Caco-2 (cell line): ENCODE measurements at regions not wholly inside any gene's neighbourhood (a gene's known extent, or its start where the extent isn't known, plus 50 kb on each side); places are given as distances from the start of the nearest gene placed in this dataset.

Experiments
- BruUV-seq: library from RNA; stranded (reverse); fragments of 400-500 nt; replicated peaks from 2 replicates; lab custom pipeline; 2021; lab: Mats Ljungman, UMichigan
- CTCF ChIA-PET: fragments of 300-600 bp; sonication (Branson Sonifier 250); formaldehyde crosslinking; loops from one replicate; lab custom pipeline; 2022; ENCODE audit warnings: antibody characterized with exemption; lab: Charles Lee
- POLR2A ChIA-PET: fragments of 300-600 bp; sonication (Branson Sonifier 250); formaldehyde crosslinking; loops from one replicate; lab custom pipeline; 2022; ENCODE audit warnings: antibody characterized with exemption; lab: Charles Lee
- DNase-seq, 2 experiments: peaks; one replicate each; pipeline versions ENCODE4 v3.0.0 to v3.0.0-alpha.2; 2020 to 2022
- H3K27me3 ChIP-seq: replicated peaks from 2 replicates; pipeline ENCODE4 v1.6.0; 2011; ENCODE audit warnings: low read length; ENCODE audit not compliant: control insufficient read depth, insufficient read depth
- H3K36me3 ChIP-seq: 2 replicates; pipeline ENCODE4 v1.5.1; 2011; ENCODE audit warnings: low read length; ENCODE audit not compliant: control insufficient read depth, insufficient read depth
- H3K4me1 ChIP-seq: fragments of 250-450 bp; sonication (Bioruptor Pico); 2 replicates; pipeline ENCODE4 v1.5.1; 2020; ENCODE audit warnings: mild to moderate bottlenecking
- H3K4me3 ChIP-seq: 2 replicates; pipeline ENCODE4 v1.5.1; 2011; ENCODE audit warnings: low read depth, mild to moderate bottlenecking, control low read depth, low read length
- H3K9me3 ChIP-seq: fragments of 250-450 bp; sonication (Bioruptor Pico); 2 replicates; pipeline ENCODE4 v1.5.1; 2020; ENCODE audit warnings: mild to moderate bottlenecking, moderate library complexity
- H3K27ac Mint-ChIP-seq: one replicate; pipeline ENCODE4 v1.8.0; 2022; ENCODE audit warnings: mixed read lengths; ENCODE audit not compliant: unreplicated experiment
- H3K27me3 Mint-ChIP-seq: one replicate; pipeline ENCODE4 v1.8.0; 2022; ENCODE audit warnings: mixed read lengths; ENCODE audit not compliant: insufficient read depth, unreplicated experiment
- H3K36me3 Mint-ChIP-seq: one replicate; pipeline ENCODE4 v1.8.0; 2022; ENCODE audit warnings: mild to moderate bottlenecking, mixed read lengths; ENCODE audit not compliant: insufficient read depth, unreplicated experiment
- H3K4me1 Mint-ChIP-seq: one replicate; pipeline ENCODE4 v1.8.0; 2022; ENCODE audit warnings: low read depth, mixed read lengths; ENCODE audit not compliant: unreplicated experiment
- H3K4me3 Mint-ChIP-seq: one replicate; pipeline ENCODE4 v1.8.0; 2022; ENCODE audit warnings: mild to moderate bottlenecking, moderate library complexity, mixed read lengths; ENCODE audit not compliant: unreplicated experiment
- H3K9me3 Mint-ChIP-seq: one replicate; pipeline ENCODE4 v1.8.0; 2022; ENCODE audit warnings: mixed read lengths; ENCODE audit not compliant: unreplicated experiment
- intact Hi-C: fragments of 100-400 bp; cut with micrococcal nuclease; formaldehyde crosslinking; loops from one replicate; pipeline ENCODE4 v1.10.0; 2022; ENCODE audit not compliant: unreplicated experiment
- TF ChIP-seq, protein P1 (sequence below), 2 experiments: fragments of 200-600 bp in 1 of 2; IDR thresholded peaks; 1 replicate in 1 of 2; 2 replicates in 1 of 2; pipeline versions ENCODE4 v1.5.1 to v1.8.0; 2011 to 2022; ENCODE audit warnings: antibody characterized with exemption in 1 of 2, control low read depth in 1 of 2, inconsistent platforms in 1 of 2, low read depth in 1 of 2, low read length in 1 of 2, mild to moderate bottlenecking in 1 of 2, moderate library complexity in 1 of 2; ENCODE audit not compliant: insufficient read depth in 1 of 2, severe bottlenecking in 1 of 2, unreplicated experiment in 1 of 2

DNA sequence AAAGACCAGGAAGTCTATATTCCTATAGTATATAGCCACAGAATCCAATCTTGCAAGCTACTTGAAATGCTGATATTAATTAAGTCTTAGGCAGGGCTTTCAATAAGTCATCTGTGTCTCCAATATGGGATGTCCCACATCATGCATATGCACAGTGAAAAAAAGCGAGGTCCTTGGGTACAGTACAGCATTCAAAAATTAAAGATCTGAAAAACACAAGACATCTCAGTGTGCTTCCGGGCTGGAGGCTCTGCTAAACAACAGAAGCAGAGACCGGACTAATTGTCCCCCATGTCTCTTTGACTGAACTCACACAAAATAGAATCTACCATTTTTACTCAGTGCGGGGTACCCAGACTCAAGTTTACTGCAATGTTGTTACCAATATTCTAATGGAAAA, 156.0 kb downstream of the DAD1 start:
- Mint-ChIP-seq H3K27me3 (no peaks in the 10 kb centered on the region), H3K4me3 (no peak overlapping the region), H3K36me3 (no peaks in the 10 kb centered on the region), H3K9me3 (no peaks in the 10 kb centered on the region), H3K4me1 (peaks cover 8% of the 10 kb centered on the region), H3K27ac (no peak overlapping the region)
- DNase-seq: no peak
- POLR2A ChIA-PET: no interaction called here
- Histone ChIP-seq H3K27me3 (no peaks in the 10 kb centered on the region), H3K9me3 (no peaks in the 10 kb centered on the region), H3K36me3 (no peaks in the 10 kb centered on the region), H3K4me1 (no peaks in the 10 kb centered on the region), H3K4me3 (no peak overlapping the region)
- CTCF ChIA-PET: no interaction called here
- TF ChIP-seq, protein P1, sequence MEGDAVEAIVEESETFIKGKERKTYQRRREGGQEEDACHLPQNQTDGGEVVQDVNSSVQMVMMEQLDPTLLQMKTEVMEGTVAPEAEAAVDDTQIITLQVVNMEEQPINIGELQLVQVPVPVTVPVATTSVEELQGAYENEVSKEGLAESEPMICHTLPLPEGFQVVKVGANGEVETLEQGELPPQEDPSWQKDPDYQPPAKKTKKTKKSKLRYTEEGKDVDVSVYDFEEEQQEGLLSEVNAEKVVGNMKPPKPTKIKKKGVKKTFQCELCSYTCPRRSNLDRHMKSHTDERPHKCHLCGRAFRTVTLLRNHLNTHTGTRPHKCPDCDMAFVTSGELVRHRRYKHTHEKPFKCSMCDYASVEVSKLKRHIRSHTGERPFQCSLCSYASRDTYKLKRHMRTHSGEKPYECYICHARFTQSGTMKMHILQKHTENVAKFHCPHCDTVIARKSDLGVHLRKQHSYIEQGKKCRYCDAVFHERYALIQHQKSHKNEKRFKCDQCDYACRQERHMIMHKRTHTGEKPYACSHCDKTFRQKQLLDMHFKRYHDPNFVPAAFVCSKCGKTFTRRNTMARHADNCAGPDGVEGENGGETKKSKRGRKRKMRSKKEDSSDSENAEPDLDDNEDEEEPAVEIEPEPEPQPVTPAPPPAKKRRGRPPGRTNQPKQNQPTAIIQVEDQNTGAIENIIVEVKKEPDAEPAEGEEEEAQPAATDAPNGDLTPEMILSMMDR (IDR thresholded peaks at IDR 0.05; ENCODE audit: insufficient read depth in 1 of 2, low read depth in 1 of 2, low read length in 1 of 2, severe bottlenecking in 1 of 2, unreplicated experiment in 1 of 2): no peak
- intact Hi-C loops: no loop called here
- no TSS peak for BruUV-seq

DNA sequence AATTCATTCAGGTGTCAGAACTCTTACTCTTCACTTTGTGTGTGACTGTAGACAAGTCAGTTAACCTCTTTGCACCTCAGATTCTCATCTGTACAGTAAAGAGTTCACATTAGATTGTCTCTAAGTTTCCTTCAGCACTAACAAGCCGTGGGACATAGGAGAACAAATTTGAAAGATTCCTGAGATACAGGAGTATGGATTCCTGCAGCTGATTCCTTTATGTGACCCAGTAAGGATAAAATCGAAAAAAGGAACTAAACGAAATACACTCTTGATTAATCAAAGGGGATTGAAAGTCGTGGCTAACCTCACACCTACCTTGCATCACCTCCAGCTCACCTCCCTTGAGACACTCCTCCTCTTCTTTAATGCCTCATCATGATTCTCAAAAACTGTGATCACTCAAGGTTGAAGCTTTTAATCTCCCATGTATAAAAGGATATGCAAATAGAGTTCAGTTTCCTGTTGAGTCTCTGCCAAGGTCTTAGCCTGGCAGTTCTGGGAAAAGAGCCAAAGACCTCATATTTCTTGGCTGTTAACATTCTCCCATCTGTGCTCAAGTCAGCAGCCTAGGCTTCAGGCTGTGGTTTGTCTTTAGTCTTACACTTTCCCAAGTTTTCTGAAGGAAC, 156.6 kb downstream of the DAD1 start:
- H3K27me3 ChIP-seq: no peaks in the 10 kb centered on the region
- TF ChIP-seq, protein P1 (IDR thresholded peaks at IDR 0.05; ENCODE audit: insufficient read depth in 1 of 2, low read depth in 1 of 2, low read length in 1 of 2, severe bottlenecking in 1 of 2, unreplicated experiment in 1 of 2): no peak
- no TSS peak for BruUV-seq
- H3K27me3 Mint-ChIP-seq: no peaks in the 10 kb centered on the region
- ChIA-PET CTCF (no interaction called here), POLR2A (no interaction called here)
- intact Hi-C loops: no loop called here
- H3K4me3 ChIP-seq: no peak overlapping the region
- no peak overlapping the region for H3K4me3 Mint-ChIP-seq
- H3K27ac Mint-ChIP-seq: no peak overlapping the region
- H3K9me3 Mint-ChIP-seq: no peaks in the 10 kb centered on the region
- H3K4me1 ChIP-seq: peaks cover 2% of the 10 kb centered on the region; the same call in 1 of the 2 replicates
- no peaks in the 10 kb centered on the region for H3K36me3 ChIP-seq
- no peaks in the 10 kb centered on the region for H3K9me3 ChIP-seq
- peaks cover 14% of the 10 kb centered on the region for H3K4me1 Mint-ChIP-seq
- no peaks in the 10 kb centered on the region for H3K36me3 Mint-ChIP-seq
- DNase-seq: no peak

- H3K4me1 Mint-ChIP-seq: peaks cover 17% of the 10 kb centered on the region
- H3K4me1 ChIP-seq: peaks cover 5% of the 10 kb centered on the region; the same call in 1 of the 2 replicates
- H3K36me3 ChIP-seq: no peaks in the 10 kb centered on the region
- CTCF ChIA-PET: interaction anchor here (0.8 kb wide), 1 partner anchor 130 kb away, joined by 3 read pairs; no protein-coding TSS in a partner anchor
- H3K27ac Mint-ChIP-seq: no peak overlapping the region
- H3K27me3 ChIP-seq: no peaks in the 10 kb centered on the region
- TF ChIP-seq, protein P1 (IDR thresholded peaks at IDR 0.05; ENCODE audit: insufficient read depth in 1 of 2, low read depth in 1 of 2, low read length in 1 of 2, severe bottlenecking in 1 of 2, unreplicated experiment in 1 of 2): no peak
- H3K4me3 Mint-ChIP-seq: no peak overlapping the region
- H3K9me3 Mint-ChIP-seq: no peaks in the 10 kb centered on the region
- POLR2A ChIA-PET: interaction anchor here (0.5 kb wide), 1 partner anchor 443 kb away, joined by 3 read pairs; no protein-coding TSS in a partner anchor
- H3K9me3 ChIP-seq: no peaks in the 10 kb centered on the region
- H3K4me3 ChIP-seq: no peak overlapping the region
- BruUV-seq: no TSS peak
- intact Hi-C loops: no loop called here
- H3K27me3 Mint-ChIP-seq: no peaks in the 10 kb centered on the region
- no peaks in the 10 kb centered on the region for H3K36me3 Mint-ChIP-seq
- DNase-seq: no peak
Measured at GRCh38 chr14:22429546-22430294, 159.3 kb downstream of the DAD1 start.
